ENCODE measurements at regions not wholly inside any gene's neighbourhood (a gene's known extent, or its start where the extent isn't known, plus 50 kb on each side); places are given as distances from the start of the nearest gene placed in this dataset.

DNA sequence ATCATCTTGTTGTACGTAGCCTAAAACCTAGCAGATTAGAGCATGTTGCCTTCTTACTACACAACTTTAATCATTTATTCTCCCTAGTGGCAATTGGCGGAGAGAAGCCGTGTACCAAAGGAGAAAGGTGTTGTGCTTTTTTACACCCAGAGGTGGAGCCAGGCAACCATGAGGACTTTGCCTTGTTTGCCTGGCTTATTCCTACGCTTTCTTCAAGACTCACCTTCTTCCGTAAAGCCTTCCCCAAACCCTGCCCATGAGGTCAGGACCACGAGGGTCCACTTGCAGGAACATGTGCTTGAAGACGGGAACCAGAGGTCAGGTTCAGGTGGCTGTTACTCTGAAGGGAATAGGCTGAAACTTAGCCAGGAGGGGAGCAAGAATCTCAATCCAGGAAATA is 290.5 kb downstream of the RAB28 start (continued):
- TF ChIP-seq CBX8 (IDR thresholded peaks at IDR 0.05; ENCODE audit: borderline replicate concordance, low read depth, low read length), result no peak
